Heart left ventricle (tissue), 13 donors: ENCODE measurements at regions not wholly inside any gene's neighbourhood (a gene's known extent, or its start where the extent isn't known, plus 50 kb on each side); places are given as distances from the start of the nearest gene placed in this dataset.

Source experiments
- CTCF ChIP-seq, 12 donors: fragments of 200-600 bp; sonication (generic) in 4 of 12; IDR thresholded peaks; one replicate each; pipeline versions ENCODE4 v1.5.0 to v1.8.0; 2018 to 2022; ENCODE audit warnings: antibody characterized with exemption in 12 of 12, mild to moderate bottlenecking in 5 of 12
- POLR2A ChIP-seq, 2 donors: fragments of 450-650 bp; IDR thresholded peaks; one replicate each; pipeline ENCODE4 v1.6.1; 2017; ENCODE audit warnings: antibody characterized with exemption in 2 of 2, mild to moderate bottlenecking in 2 of 2, moderate library complexity in 2 of 2
- donor health status: ischemic (EF 13 %, LVEDD 7.1; RV severe dilation, severe dysfunction).
- donor health status: DM: no; HTN: yes; CAD: no.
- donor health status: DM: no; HTN: no; CAD: no.
- donor health status: ischemic (EF 25% LVEDD 6.9; RV normal size, moderate dysfunction).
- donor health status: ischemic (EF 25% LVEDD 5.7; RV mildly dilated, moderate dysfunction).
- donor health status: ischemic (EF 35%, LVEDD 5.7; RV mildly dilated, moderate dysfunction).
- donor health status: nonischemic (EF 11% LVEDD 7.7; RV severe dilation, severe dysfunction).
- donor health status: DM: yes; HTN: yes; CAD: no.
- donor health status: PGD.
- donor health status: ischemic (EF 29% LVEDD 5.4; RV normal size, mild dysfunction).
- donor health status: nonischemic (EF 23%, LVEDD 6.1; RV moderate dilation, normal function).

GRCh38 chr21:39056636-39057035 lies 126.6 kb downstream of the PSMG1 start:
- TF ChIP-seq CTCF (IDR thresholded peaks at IDR 0.05): no peak
- no peak for TF ChIP-seq POLR2A (IDR thresholded peaks at IDR 0.05)
